ENCODE measurements at regions not wholly inside any gene's neighbourhood (a gene's known extent, or its start where the extent isn't known, plus 50 kb on each side); places are given as distances from the start of the nearest gene placed in this dataset.
A peak's percentile ranks its signal among the peaks of the same experiment; 100 is the strongest.

GRCh38 chr10:117663750-117664149 is 121.2 kb downstream of the EMX2 start:
- H3K27me3 ChIP-seq (ENCODE audit: insufficient read depth, low read length): no peaks in the 10 kb centered on the region
- no peak overlapping the region for H3K4me3 ChIP-seq (ENCODE audit: insufficient read depth, low read length)
- no peaks in the 10 kb centered on the region for H3K79me2 ChIP-seq (ENCODE audit: insufficient read depth, low read length)
- TF ChIP-seq CTCF (IDR thresholded peaks at IDR 0.05; ENCODE audit: extremely low read depth, low read depth, low read length): no peak
- no peaks in the 10 kb centered on the region for H3K4me1 ChIP-seq (ENCODE audit: insufficient read depth, low read length)
- H2AFZ ChIP-seq (ENCODE audit: low read length): no peak overlapping the region
- peak; percentile 91 for DNase-seq (ENCODE audit: insufficient read length, low spot score, missing footprints)
- H3K36me3 ChIP-seq (ENCODE audit: insufficient read depth, low read length): no peaks in the 10 kb centered on the region
- H3K9me3 ChIP-seq (ENCODE audit: low read depth, low read length): no peaks in the 10 kb centered on the region
- peak overlapping the region; percentile 55 for H3K27ac ChIP-seq (ENCODE audit: low read depth, low read length)
- H4K20me1 ChIP-seq (ENCODE audit: insufficient read depth, low read length): no peaks in the 10 kb centered on the region
- no peak overlapping the region for H3K4me2 ChIP-seq (ENCODE audit: insufficient read depth, low read length)

GRCh38 chr10:117664288-117664687 is 121.7 kb downstream of the EMX2 start:
- Histone ChIP-seq H3K36me3 (ENCODE audit: insufficient read depth, low read length) (no peaks in the 10 kb centered on the region), H3K4me2 (ENCODE audit: insufficient read depth, low read length) (no peak overlapping the region), H3K79me2 (ENCODE audit: insufficient read depth, low read length) (no peaks in the 10 kb centered on the region), H3K27me3 (ENCODE audit: insufficient read depth, low read length) (no peaks in the 10 kb centered on the region), H2AFZ (ENCODE audit: low read length) (no peak overlapping the region), H3K9me3 (ENCODE audit: low read depth, low read length) (no peaks in the 10 kb centered on the region), H4K20me1 (ENCODE audit: insufficient read depth, low read length) (no peaks in the 10 kb centered on the region), H3K4me3 (ENCODE audit: insufficient read depth, low read length) (no peak overlapping the region), H3K27ac (ENCODE audit: low read depth, low read length) (no peak overlapping the region), H3K4me1 (ENCODE audit: insufficient read depth, low read length) (no peaks in the 10 kb centered on the region)
- no peak for DNase-seq (ENCODE audit: insufficient read length, low spot score, missing footprints)
- TF ChIP-seq CTCF (IDR thresholded peaks at IDR 0.05; ENCODE audit: extremely low read depth, low read depth, low read length): no peak

GRCh38 chr10:117666166-117666565 is 123.6 kb downstream of the EMX2 start:
- Histone ChIP-seq H3K36me3 (ENCODE audit: insufficient read depth, low read length) (no peaks in the 10 kb centered on the region), H3K27me3 (ENCODE audit: insufficient read depth, low read length) (no peaks in the 10 kb centered on the region), H3K4me1 (ENCODE audit: insufficient read depth, low read length) (no peaks in the 10 kb centered on the region), H2AFZ (ENCODE audit: low read length) (no peak overlapping the region), H3K4me2 (ENCODE audit: insufficient read depth, low read length) (no peak overlapping the region), H3K9me3 (ENCODE audit: low read depth, low read length) (no peaks in the 10 kb centered on the region), H3K4me3 (ENCODE audit: insufficient read depth, low read length) (no peak overlapping the region), H3K79me2 (ENCODE audit: insufficient read depth, low read length) (no peaks in the 10 kb centered on the region), H4K20me1 (ENCODE audit: insufficient read depth, low read length) (no peaks in the 10 kb centered on the region), H3K27ac (ENCODE audit: low read depth, low read length) (no peak overlapping the region)
- DNase-seq (ENCODE audit: insufficient read length, low spot score, missing footprints): no peak
- no peak for TF ChIP-seq CTCF (IDR thresholded peaks at IDR 0.05; ENCODE audit: extremely low read depth, low read depth, low read length)

- no peaks in the 10 kb centered on the region for H3K9me3 ChIP-seq (ENCODE audit: low read depth, low read length)
- no peak for DNase-seq (ENCODE audit: insufficient read length, low spot score, missing footprints)
- no peak overlapping the region for H2AFZ ChIP-seq (ENCODE audit: low read length)
- no peaks in the 10 kb centered on the region for H3K27me3 ChIP-seq (ENCODE audit: insufficient read depth, low read length)
- no peak overlapping the region for H3K27ac ChIP-seq (ENCODE audit: low read depth, low read length)
- H3K36me3 ChIP-seq (ENCODE audit: insufficient read depth, low read length): no peaks in the 10 kb centered on the region
- H3K79me2 ChIP-seq (ENCODE audit: insufficient read depth, low read length): no peaks in the 10 kb centered on the region
- no peaks in the 10 kb centered on the region for H3K4me1 ChIP-seq (ENCODE audit: insufficient read depth, low read length)
- H3K4me2 ChIP-seq (ENCODE audit: insufficient read depth, low read length): no peak overlapping the region
- no peak overlapping the region for H3K4me3 ChIP-seq (ENCODE audit: insufficient read depth, low read length)
- TF ChIP-seq CTCF (IDR thresholded peaks at IDR 0.05; ENCODE audit: extremely low read depth, low read depth, low read length): no peak
- no peaks in the 10 kb centered on the region for H4K20me1 ChIP-seq (ENCODE audit: insufficient read depth, low read length)
Observed at GRCh38 chr10:117666965-117667364, 124.4 kb downstream of the EMX2 start.

Measured in osteoblast (primary cell).